H1 (cell line): ENCODE measurements at regions not wholly inside any gene's neighbourhood (a gene's known extent, or its start where the extent isn't known, plus 50 kb on each side); places are given as distances from the start of the nearest gene placed in this dataset.

Source experiments
- EGR1 ChIP-seq: IDR thresholded peaks from 2 replicates; pipeline ENCODE4 v1.6.1; 2011; ENCODE audit warnings: low read depth, low read length, borderline replicate concordance
- TF ChIP-seq, protein P1 (sequence below): fragments of 300-600 bp; sonication (generic); IDR thresholded peaks from 2 replicates; pipeline ENCODE4 v1.7.1; 2012; ENCODE audit warnings: low read length, moderate library complexity, mild to moderate bottlenecking, inconsistent platforms; ENCODE audit not compliant: insufficient replicate concordance

DNA sequence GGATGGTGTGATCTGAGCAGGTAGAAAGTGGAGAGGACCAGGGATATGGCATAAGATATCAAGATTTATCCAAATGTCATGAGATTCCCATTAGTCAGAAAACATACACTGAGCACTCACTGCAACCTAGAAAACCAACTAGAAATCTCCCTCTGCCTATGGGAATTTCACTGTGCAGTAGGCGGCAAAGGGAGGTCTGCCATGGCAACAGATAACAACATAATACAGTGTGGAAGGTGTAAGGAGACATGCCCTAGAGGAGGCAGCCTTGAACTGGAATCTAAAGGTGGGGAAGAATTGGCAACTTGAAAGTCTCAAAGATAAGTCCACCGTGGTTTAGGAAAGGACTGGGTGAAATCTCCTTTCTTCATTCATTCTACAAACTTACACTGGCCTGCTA lies 238.4 kb downstream of the ATG4C start (continued):
- TF ChIP-seq, protein P1, sequence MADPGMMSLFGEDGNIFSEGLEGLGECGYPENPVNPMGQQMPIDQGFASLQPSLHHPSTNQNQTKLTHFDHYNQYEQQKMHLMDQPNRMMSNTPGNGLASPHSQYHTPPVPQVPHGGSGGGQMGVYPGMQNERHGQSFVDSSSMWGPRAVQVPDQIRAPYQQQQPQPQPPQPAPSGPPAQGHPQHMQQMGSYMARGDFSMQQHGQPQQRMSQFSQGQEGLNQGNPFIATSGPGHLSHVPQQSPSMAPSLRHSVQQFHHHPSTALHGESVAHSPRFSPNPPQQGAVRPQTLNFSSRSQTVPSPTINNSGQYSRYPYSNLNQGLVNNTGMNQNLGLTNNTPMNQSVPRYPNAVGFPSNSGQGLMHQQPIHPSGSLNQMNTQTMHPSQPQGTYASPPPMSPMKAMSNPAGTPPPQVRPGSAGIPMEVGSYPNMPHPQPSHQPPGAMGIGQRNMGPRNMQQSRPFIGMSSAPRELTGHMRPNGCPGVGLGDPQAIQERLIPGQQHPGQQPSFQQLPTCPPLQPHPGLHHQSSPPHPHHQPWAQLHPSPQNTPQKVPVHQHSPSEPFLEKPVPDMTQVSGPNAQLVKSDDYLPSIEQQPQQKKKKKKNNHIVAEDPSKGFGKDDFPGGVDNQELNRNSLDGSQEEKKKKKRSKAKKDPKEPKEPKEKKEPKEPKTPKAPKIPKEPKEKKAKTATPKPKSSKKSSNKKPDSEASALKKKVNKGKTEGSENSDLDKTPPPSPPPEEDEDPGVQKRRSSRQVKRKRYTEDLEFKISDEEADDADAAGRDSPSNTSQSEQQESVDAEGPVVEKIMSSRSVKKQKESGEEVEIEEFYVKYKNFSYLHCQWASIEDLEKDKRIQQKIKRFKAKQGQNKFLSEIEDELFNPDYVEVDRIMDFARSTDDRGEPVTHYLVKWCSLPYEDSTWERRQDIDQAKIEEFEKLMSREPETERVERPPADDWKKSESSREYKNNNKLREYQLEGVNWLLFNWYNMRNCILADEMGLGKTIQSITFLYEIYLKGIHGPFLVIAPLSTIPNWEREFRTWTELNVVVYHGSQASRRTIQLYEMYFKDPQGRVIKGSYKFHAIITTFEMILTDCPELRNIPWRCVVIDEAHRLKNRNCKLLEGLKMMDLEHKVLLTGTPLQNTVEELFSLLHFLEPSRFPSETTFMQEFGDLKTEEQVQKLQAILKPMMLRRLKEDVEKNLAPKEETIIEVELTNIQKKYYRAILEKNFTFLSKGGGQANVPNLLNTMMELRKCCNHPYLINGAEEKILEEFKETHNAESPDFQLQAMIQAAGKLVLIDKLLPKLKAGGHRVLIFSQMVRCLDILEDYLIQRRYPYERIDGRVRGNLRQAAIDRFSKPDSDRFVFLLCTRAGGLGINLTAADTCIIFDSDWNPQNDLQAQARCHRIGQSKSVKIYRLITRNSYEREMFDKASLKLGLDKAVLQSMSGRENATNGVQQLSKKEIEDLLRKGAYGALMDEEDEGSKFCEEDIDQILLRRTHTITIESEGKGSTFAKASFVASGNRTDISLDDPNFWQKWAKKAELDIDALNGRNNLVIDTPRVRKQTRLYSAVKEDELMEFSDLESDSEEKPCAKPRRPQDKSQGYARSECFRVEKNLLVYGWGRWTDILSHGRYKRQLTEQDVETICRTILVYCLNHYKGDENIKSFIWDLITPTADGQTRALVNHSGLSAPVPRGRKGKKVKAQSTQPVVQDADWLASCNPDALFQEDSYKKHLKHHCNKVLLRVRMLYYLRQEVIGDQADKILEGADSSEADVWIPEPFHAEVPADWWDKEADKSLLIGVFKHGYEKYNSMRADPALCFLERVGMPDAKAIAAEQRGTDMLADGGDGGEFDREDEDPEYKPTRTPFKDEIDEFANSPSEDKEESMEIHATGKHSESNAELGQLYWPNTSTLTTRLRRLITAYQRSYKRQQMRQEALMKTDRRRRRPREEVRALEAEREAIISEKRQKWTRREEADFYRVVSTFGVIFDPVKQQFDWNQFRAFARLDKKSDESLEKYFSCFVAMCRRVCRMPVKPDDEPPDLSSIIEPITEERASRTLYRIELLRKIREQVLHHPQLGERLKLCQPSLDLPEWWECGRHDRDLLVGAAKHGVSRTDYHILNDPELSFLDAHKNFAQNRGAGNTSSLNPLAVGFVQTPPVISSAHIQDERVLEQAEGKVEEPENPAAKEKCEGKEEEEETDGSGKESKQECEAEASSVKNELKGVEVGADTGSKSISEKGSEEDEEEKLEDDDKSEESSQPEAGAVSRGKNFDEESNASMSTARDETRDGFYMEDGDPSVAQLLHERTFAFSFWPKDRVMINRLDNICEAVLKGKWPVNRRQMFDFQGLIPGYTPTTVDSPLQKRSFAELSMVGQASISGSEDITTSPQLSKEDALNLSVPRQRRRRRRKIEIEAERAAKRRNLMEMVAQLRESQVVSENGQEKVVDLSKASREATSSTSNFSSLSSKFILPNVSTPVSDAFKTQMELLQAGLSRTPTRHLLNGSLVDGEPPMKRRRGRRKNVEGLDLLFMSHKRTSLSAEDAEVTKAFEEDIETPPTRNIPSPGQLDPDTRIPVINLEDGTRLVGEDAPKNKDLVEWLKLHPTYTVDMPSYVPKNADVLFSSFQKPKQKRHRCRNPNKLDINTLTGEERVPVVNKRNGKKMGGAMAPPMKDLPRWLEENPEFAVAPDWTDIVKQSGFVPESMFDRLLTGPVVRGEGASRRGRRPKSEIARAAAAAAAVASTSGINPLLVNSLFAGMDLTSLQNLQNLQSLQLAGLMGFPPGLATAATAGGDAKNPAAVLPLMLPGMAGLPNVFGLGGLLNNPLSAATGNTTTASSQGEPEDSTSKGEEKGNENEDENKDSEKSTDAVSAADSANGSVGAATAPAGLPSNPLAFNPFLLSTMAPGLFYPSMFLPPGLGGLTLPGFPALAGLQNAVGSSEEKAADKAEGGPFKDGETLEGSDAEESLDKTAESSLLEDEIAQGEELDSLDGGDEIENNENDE: no peak
- TF ChIP-seq EGR1: no peak
- TF ChIP-seq, all 59 proteins: peak for 0
